PC-3 (cell line): ENCODE measurements at regions not wholly inside any gene's neighbourhood (a gene's known extent, or its start where the extent isn't known, plus 50 kb on each side); places are given as distances from the start of the nearest gene placed in this dataset.

Experiments
- EZH2 ChIP-seq: fragments of 300-600 bp; sonication (generic); IDR thresholded peaks from one replicate; pipeline ENCODE4 v1.6.1; 2017; ENCODE audit warnings: antibody characterized with exemption, mild to moderate bottlenecking, low read length; ENCODE audit not compliant: unreplicated experiment
- TF ChIP-seq, protein P1 (sequence below): fragments of 300-600 bp; sonication (generic); conservative IDR thresholded peaks from 2 replicates; pipeline ENCODE4 v1.5.1; 2017; ENCODE audit warnings: antibody characterized with exemption, low read depth, mild to moderate bottlenecking, low read length

DNA sequence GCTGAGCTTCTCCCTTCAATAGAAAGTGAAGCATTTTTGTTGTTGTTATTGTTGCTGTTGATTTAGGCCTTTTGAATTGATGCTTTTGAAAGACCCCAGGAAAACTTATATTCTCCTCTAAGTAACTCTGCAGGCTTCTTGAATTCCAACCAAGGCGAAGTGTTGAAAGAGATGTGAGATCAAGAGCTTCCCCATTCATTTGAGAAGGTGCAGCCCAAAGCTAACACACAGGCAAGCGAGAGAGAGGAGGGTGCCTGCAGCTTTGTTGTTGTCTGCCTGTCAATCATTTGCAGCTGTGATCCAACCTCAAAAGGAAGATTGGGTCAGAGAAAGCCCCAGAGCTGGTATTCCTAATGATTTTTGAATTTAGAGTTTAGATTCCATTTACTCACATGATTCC is 963.6 kb upstream of the CNTNAP5 start:
- TF ChIP-seq, protein P1, sequence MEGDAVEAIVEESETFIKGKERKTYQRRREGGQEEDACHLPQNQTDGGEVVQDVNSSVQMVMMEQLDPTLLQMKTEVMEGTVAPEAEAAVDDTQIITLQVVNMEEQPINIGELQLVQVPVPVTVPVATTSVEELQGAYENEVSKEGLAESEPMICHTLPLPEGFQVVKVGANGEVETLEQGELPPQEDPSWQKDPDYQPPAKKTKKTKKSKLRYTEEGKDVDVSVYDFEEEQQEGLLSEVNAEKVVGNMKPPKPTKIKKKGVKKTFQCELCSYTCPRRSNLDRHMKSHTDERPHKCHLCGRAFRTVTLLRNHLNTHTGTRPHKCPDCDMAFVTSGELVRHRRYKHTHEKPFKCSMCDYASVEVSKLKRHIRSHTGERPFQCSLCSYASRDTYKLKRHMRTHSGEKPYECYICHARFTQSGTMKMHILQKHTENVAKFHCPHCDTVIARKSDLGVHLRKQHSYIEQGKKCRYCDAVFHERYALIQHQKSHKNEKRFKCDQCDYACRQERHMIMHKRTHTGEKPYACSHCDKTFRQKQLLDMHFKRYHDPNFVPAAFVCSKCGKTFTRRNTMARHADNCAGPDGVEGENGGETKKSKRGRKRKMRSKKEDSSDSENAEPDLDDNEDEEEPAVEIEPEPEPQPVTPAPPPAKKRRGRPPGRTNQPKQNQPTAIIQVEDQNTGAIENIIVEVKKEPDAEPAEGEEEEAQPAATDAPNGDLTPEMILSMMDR: no peak
- TF ChIP-seq EZH2: no peak
